AG09309 (cell line): ENCODE measurements at regions not wholly inside any gene's neighbourhood (a gene's known extent, or its start where the extent isn't known, plus 50 kb on each side); places are given as distances from the start of the nearest gene placed in this dataset.
A peak's percentile ranks its signal among the peaks of the same experiment; 100 is the strongest.
"Not testable (repeated sequence)": the region's sequence is repeated elsewhere in the genome, so short reads cannot be mapped to it uniquely, and the experiment has no call there.

Experiments
- DNase-seq: peaks from one replicate; pipeline ENCODE4 v3.0.0-alpha.2; 2010; ENCODE audit warnings: low read depth
- H3K4me3 ChIP-seq: 2 replicates; pipeline ENCODE4 v1.5.1; 2011; ENCODE audit warnings: mild to moderate bottlenecking, low read depth, low read length, moderate library complexity; ENCODE audit not compliant: control insufficient read depth
- CTCF ChIP-seq: IDR thresholded peaks from 2 replicates; pipeline ENCODE4 v1.5.1; 2011; ENCODE audit warnings: mild to moderate bottlenecking, low read depth, low read length, inconsistent platforms; ENCODE audit not compliant: insufficient read depth, control insufficient read depth; ENCODE audit errors: missing control alignments

DNA sequence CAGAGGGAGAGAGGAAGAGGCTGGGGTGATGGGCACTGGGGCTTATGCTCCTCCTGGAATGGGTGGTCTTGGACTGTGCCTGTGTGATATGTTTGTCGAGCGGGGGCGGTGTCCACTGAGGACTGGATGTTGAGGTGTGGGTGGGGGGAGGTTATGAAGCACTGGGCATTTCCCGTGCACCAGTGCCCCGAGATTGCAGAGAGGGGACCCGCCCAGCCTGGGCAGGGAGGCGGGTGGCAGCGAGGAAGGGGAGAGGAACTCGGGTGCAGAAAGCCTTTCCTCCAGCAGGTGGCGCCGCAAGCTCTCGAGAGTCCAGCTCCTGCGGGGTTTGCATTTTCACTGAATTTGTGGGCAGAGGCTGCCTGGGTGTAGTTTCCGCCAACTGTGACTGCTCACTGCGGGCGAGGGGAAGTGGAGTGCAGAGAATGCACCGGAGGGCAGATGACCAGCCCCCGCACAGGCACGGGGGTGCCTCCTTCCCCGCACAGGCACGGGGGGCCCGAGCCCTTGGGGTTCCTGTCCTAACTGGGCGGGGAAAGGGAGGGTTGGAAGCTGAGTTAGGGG, 190.6 kb downstream of the SEC14L1 start:
- H3K4me3 ChIP-seq, result no peak overlapping the region
- TF ChIP-seq CTCF, result peak; percentile 96

DNA sequence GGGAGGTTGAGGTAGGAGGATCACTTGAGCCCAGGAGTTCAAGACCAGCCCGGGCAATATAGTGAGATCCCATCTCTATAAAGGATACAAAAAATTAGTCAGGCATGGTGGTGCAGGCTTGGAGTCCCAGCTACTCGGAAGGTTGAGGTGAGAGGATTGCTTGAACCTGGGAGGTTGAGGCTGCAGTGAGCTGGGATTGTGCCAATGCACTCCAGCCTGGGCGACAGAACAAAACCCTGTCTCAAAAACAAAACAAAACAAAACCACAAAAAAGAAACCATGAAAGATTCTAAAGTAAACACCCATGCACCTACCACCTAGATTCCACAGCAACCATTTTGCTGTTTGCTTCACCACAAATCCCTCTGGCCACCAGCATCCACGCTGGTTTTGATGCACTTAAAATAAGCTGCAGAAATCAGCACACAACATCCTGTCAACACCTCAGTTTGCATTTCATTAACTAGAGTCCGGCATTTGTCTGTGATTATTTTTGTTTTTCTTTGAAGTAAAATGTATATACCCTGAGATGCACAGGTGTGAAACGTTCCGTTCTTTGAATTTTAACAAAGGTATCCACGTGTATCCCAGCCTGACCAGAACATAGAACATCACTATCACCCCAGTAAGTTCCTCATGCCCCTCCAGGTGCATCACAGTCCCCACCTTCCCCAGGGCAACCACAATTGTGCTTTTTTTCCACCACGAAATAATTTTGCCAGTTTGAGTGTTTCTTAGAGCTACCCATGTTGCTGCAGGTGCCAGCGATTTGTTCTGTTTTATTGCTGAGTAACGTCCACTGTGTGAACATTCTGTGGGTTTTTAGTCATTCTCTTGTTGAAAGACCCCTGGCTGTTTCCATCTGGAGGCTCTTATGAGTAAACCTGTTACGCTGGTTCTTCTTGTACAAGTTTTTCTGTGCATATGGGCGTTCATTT, 191.5 kb downstream of the SEC14L1 start:
- no peak overlapping the region for H3K4me3 ChIP-seq
- no peak for DNase-seq
- TF ChIP-seq CTCF, result no peak

More for the DNA sequence above, 190.6 kb downstream of the SEC14L1 start:
- no peak for DNase-seq

GRCh38 chr17:77332981-77333685, 192.4 kb downstream of the SEC14L1 start:
- H3K4me3 ChIP-seq, result no peak overlapping the region
- TF ChIP-seq CTCF, result no peak
- DNase-seq, result peak; percentile 88

GRCh38 chr17:77337150-77337549, 196.4 kb downstream of the SEC14L1 start:
- no peak for TF ChIP-seq CTCF
- DNase-seq, result no peak
- no peak overlapping the region for H3K4me3 ChIP-seq

- no peak overlapping the region for H3K4me3 ChIP-seq
- no peak for TF ChIP-seq CTCF
- DNase-seq, result no peak
These were observed 200.3 kb downstream of the SEC14L1 start for GRCh38 chr17:77341069-77341541.

DNA sequence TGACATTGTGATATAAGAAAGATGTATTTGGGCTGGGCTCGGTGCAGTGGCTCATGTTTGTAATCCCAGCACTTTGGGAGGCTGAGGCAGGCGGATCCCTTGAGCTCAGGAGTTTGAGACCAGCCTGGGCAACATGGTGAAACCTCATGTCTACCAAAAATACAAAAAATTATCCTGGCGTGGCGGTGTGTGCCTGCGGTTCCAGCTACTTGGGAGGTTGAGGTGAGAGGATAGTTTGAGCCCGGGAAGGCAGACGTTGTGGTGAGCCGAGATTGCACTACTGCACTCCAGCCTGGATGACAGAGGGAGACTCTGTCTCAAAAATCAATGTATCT, 201.9 kb downstream of the SEC14L1 start:
- DNase-seq, H3K4me3 ChIP-seq: not testable (repeated sequence)
